Neuronal stem cell (in vitro differentiated cells): ENCODE measurements at regions not wholly inside any gene's neighbourhood (a gene's known extent, or its start where the extent isn't known, plus 50 kb on each side); places are given as distances from the start of the nearest gene placed in this dataset.

Experiments
- DNase-seq: peaks from one replicate; pipeline ENCODE4 v3.0.0-alpha.2; 2013; ENCODE audit warnings: low spot score
- H2AFZ ChIP-seq: one replicate; pipeline ENCODE4 v1.6.1; 2013; ENCODE audit warnings: mild to moderate bottlenecking, low read length, inconsistent platforms
- H2AK5ac ChIP-seq: 2 replicates; pipeline ENCODE4 v1.6.1; 2013; ENCODE audit warnings: low read depth, mild to moderate bottlenecking, inconsistent platforms, low read length, moderate library complexity, mixed read lengths
- H2BK120ac ChIP-seq: 2 replicates; pipeline ENCODE4 v1.6.1; 2013; ENCODE audit warnings: low read depth, mild to moderate bottlenecking, inconsistent platforms, low read length, moderate library complexity, mixed read lengths
- H2BK12ac ChIP-seq: one replicate; pipeline ENCODE4 v1.6.1; 2013; ENCODE audit warnings: low read length, inconsistent platforms
- H2BK15ac ChIP-seq: 2 replicates; pipeline ENCODE4 v1.6.1; 2013; ENCODE audit warnings: mild to moderate bottlenecking, low read length, inconsistent platforms, mixed read lengths
- H2BK5ac ChIP-seq: one replicate; pipeline ENCODE4 v1.6.1; 2013; ENCODE audit warnings: inconsistent platforms, mild to moderate bottlenecking, low read length, moderate library complexity
- H3K14ac ChIP-seq: one replicate; pipeline ENCODE4 v1.6.1; 2013; ENCODE audit warnings: low read length, inconsistent platforms
- H3K18ac ChIP-seq: 2 replicates; pipeline ENCODE4 v1.6.1; 2013; ENCODE audit warnings: low read length, inconsistent platforms
- H3K23ac ChIP-seq: 2 replicates; pipeline ENCODE4 v1.6.1; 2013; ENCODE audit warnings: low read depth, mild to moderate bottlenecking, mixed read lengths, low read length, inconsistent platforms; ENCODE audit not compliant: poor library complexity
- H3K27ac ChIP-seq: replicated peaks from 3 replicates; pipeline ENCODE4 v1.5.1; 2013; ENCODE audit warnings: low read length, inconsistent platforms
- H3K27me3 ChIP-seq, 3 experiments: 2 replicates each; pipeline ENCODE4 v1.6.1; 2013; ENCODE audit warnings: low read length in 3 of 3, mild to moderate bottlenecking in 2 of 3, inconsistent platforms in 1 of 3, low read depth in 1 of 3, mixed read lengths in 1 of 3, moderate library complexity in 1 of 3; ENCODE audit not compliant: control insufficient read depth in 3 of 3, insufficient read depth in 3 of 3
- H3K36me3 ChIP-seq, 2 donors: replicated peaks in 1 of 2; 2 replicates each; pipeline ENCODE4 v1.6.1; 2013; ENCODE audit warnings: low read length in 2 of 2; ENCODE audit not compliant: control insufficient read depth in 2 of 2, insufficient read depth in 2 of 2
- H3K4ac ChIP-seq: 2 replicates; pipeline ENCODE4 v1.6.1; 2013; ENCODE audit warnings: inconsistent platforms, mild to moderate bottlenecking, low read length, moderate library complexity
- H3K4me1 ChIP-seq, 2 donors: 1 replicate in 1 of 2; 2 replicates in 1 of 2; pipeline ENCODE4 v1.6.1; 2013; ENCODE audit warnings: low read length in 2 of 2, low read depth in 1 of 2; ENCODE audit not compliant: control insufficient read depth in 2 of 2, insufficient read depth in 1 of 2
- H3K4me2 ChIP-seq: one replicate; pipeline ENCODE4 v1.6.1; 2013; ENCODE audit warnings: mild to moderate bottlenecking, low read length, inconsistent platforms; ENCODE audit not compliant: insufficient read depth, poor library complexity, severe bottlenecking
- H3K4me3 ChIP-seq, 2 donors: 2 replicates each; pipeline ENCODE4 v1.5.1; 2013; ENCODE audit warnings: low read length in 2 of 2, mild to moderate bottlenecking in 2 of 2, inconsistent platforms in 1 of 2, moderate library complexity in 1 of 2
- H3K79me1 ChIP-seq: one replicate; pipeline ENCODE4 v1.6.1; 2013; ENCODE audit warnings: low read depth, mild to moderate bottlenecking, inconsistent platforms, low read length, moderate library complexity
- H3K9ac ChIP-seq: one replicate; pipeline ENCODE4 v1.6.1; 2013; ENCODE audit warnings: mild to moderate bottlenecking, low read depth, low read length, inconsistent platforms; ENCODE audit not compliant: poor library complexity
- H3K9me3 ChIP-seq, 2 donors: replicated peaks in 1 of 2; 2 replicates each; pipeline versions ENCODE3 to v1.6.1; 2013; ENCODE audit warnings: low read length in 2 of 2, mild to moderate bottlenecking in 2 of 2, inconsistent platforms in 1 of 2, low read depth in 1 of 2, mixed read lengths in 1 of 2, moderate library complexity in 1 of 2; ENCODE audit not compliant: control insufficient read depth in 2 of 2, insufficient read depth in 1 of 2
- H4K8ac ChIP-seq: one replicate; pipeline ENCODE4 v1.6.1; 2013; ENCODE audit warnings: low read depth, mild to moderate bottlenecking, inconsistent platforms, low read length, moderate library complexity
- H4K91ac ChIP-seq: one replicate; pipeline ENCODE4 v1.6.1; 2013; ENCODE audit warnings: low read length, low read depth, mild to moderate bottlenecking, inconsistent platforms; ENCODE audit not compliant: poor library complexity
- WGBS, 2 donors: extraction: QIAGEN DNeasy Blood & Tissue Kit; methylation state at CpG; one replicate each; pipeline ENCODE4 v1.1.7; 2013; ENCODE audit warnings: missing lambda C conversion rate in 2 of 2, mixed read lengths in 1 of 2; ENCODE audit not compliant: insufficient read length in 2 of 2, insufficient replicate concordance in 1 of 2; ENCODE audit errors: extremely low coverage in 2 of 2; 5-methylcytosine and 5-hydroxymethylcytosine counted together

DNA sequence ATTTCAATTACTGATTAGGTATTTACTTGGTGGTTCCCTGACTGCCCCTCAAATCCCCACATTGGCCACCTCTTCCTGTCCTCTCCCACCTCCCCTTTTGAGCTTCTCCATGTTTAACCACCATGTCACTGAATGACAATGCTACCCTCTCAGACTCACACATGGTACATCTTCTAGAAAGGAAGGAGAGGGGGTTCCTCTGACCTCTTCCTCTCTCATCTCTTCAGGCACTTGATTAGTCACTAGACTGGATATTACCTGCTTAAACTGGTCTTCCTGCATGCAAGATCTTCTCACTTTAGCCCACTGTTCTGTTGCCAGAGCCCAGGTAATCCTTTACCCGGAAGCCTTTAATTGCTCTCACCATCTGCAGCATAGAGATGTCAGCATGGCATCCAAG is 64.9 kb downstream of the DIPK2A start:
- H2BK120ac ChIP-seq = no peak overlapping the region
- DNase-seq = no peak
- no peak overlapping the region for H3K18ac ChIP-seq
- no peaks in the 10 kb centered on the region for H3K27me3 ChIP-seq
- H4K91ac ChIP-seq = no peak overlapping the region
- no peak overlapping the region for H2BK15ac ChIP-seq
- H3K9ac ChIP-seq = no peak overlapping the region
- H3K4me3 ChIP-seq = no peak overlapping the region
- H3K4me1 ChIP-seq = no peaks in the 10 kb centered on the region
- no peak overlapping the region for H2AFZ ChIP-seq
- no peak overlapping the region for H2BK5ac ChIP-seq
- H4K8ac ChIP-seq = no peak overlapping the region
- H3K14ac ChIP-seq = no peak overlapping the region
- no peak overlapping the region for H3K4me2 ChIP-seq
- no peaks in the 10 kb centered on the region for H3K36me3 ChIP-seq
- no peak overlapping the region for H2AK5ac ChIP-seq
- H3K4ac ChIP-seq = no peak overlapping the region
- H2BK12ac ChIP-seq = peak overlapping the region; percentile 54
- no CpG with 5 or more reads among the region's 1 CpG for WGBS, 2 donors
- H3K27ac ChIP-seq = no peak overlapping the region
- no peaks in the 10 kb centered on the region for H3K79me1 ChIP-seq
- peaks cover 0 to 2% of the 10 kb centered on the region in 2 donors for H3K9me3 ChIP-seq
- no peak overlapping the region for H3K23ac ChIP-seq

DNA sequence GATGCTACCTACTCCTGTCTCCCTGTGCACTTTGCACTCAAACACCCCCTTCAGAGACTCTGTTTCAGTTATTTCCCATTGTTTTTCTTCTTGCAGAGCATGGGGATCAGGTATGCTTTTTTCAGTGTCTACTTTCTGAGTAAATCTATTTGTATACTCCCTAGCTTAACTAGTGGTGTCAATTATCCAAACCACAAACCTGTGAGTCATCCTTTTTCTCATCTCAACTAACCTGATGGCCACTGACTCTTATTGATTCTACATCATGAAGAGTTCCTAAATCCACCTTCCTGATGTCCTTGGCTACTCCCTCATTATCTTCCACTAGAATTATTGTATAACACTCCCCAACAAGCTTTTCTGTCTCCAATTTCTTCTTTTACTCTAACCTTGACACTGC is 68.0 kb downstream of the DIPK2A start:
- Histone ChIP-seq H4K91ac (no peak overlapping the region), H3K4me3 (no peak overlapping the region), H3K27ac (no peak overlapping the region), H2BK12ac (no peak overlapping the region), H3K4ac (no peak overlapping the region), H3K23ac (no peak overlapping the region), H3K9me3 (peaks cover 0 to 2% of the 10 kb centered on the region in 2 donors), H3K9ac (no peak overlapping the region), H2AFZ (no peak overlapping the region), H2BK5ac (no peak overlapping the region), H2BK120ac (no peak overlapping the region), H3K4me1 (no peaks in the 10 kb centered on the region), H2AK5ac (no peak overlapping the region), H3K36me3 (no peaks in the 10 kb centered on the region), H3K27me3 (no peaks in the 10 kb centered on the region), H3K14ac (no peak overlapping the region), H3K18ac (no peak overlapping the region), H3K4me2 (no peak overlapping the region), H3K79me1 (no peaks in the 10 kb centered on the region), H2BK15ac (no peak overlapping the region), H4K8ac (no peak overlapping the region)
- no peak for DNase-seq

DNA sequence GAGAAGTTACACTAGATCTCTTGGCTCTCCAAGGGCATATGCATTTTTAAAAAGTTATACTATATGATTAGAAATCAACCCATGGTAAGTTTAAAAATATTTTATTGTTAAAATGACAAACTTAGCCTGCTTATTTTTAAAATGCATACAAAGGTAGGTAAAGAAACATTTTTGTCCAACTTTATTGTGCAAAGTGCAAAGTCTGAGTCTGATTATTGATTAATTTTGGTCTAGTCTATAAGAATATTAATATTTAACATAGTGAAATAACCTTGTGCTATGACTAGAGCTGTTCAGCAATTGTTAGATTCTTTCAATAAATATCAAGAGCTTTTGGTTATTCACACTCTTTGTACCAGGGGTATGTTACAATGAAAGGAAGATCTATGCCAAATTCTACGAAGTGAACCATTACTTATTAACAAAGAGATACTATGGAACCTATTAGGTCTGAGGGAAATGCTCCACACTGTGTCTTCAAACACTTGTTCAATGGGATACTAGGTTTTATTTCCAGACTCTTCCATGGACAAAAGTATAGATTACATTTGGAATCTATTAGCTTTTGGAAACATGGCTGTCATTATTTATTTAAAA is 70.4 kb downstream of the DIPK2A start:
- no peaks in the 10 kb centered on the region for H3K9me3 ChIP-seq
- WGBS, 2 donors = no CpG with 5 or more reads among the region's 1 CpG
- no peak overlapping the region for H3K4ac ChIP-seq
- no peaks in the 10 kb centered on the region for H3K27me3 ChIP-seq
- H3K27ac ChIP-seq = no peak overlapping the region
- H3K4me2 ChIP-seq = no peak overlapping the region
- H3K9ac ChIP-seq = no peak overlapping the region
- H2BK120ac ChIP-seq = no peak overlapping the region
- no peak overlapping the region for H3K14ac ChIP-seq
- H3K23ac ChIP-seq = no peak overlapping the region
- H3K18ac ChIP-seq = no peak overlapping the region
- H2BK12ac ChIP-seq = no peak overlapping the region
- no peaks in the 10 kb centered on the region for H3K79me1 ChIP-seq
- H3K4me1 ChIP-seq = no peaks in the 10 kb centered on the region
- no peak for DNase-seq
- no peak overlapping the region for H2BK15ac ChIP-seq
- H2BK5ac ChIP-seq = no peak overlapping the region
- H3K4me3 ChIP-seq = no peak overlapping the region
- no peak overlapping the region for H2AFZ ChIP-seq
- H4K8ac ChIP-seq = no peak overlapping the region
- no peak overlapping the region for H4K91ac ChIP-seq
- H3K36me3 ChIP-seq = no peaks in the 10 kb centered on the region
- no peak overlapping the region for H2AK5ac ChIP-seq

DNA sequence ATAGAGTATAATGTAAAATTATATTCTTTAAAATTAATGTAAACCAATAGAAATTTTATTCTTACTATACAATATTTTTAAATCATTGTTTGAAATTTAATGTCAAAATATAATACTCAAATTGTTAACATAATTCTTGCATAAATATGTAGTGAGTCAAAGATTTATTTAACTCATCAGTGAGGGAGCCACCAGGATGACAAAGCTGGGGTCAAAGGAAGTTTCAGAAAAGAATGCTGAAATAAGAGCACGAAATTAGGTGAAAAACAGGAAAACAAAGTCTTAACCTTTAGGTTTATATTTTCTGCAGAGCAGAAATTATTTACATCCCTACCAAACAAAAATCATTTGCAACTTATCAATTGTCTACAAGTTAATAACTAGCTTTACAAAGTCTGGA is 74.1 kb downstream of the DIPK2A start:
- Histone ChIP-seq H2BK5ac (no peak overlapping the region), H2BK12ac (no peak overlapping the region), H2AK5ac (no peak overlapping the region), H3K18ac (no peak overlapping the region), H3K9me3 (no peaks in the 10 kb centered on the region), H3K27ac (no peak overlapping the region), H3K79me1 (no peaks in the 10 kb centered on the region), H3K27me3 (no peaks in the 10 kb centered on the region), H2BK120ac (no peak overlapping the region), H3K4me2 (no peak overlapping the region), H3K23ac (no peak overlapping the region), H3K4me3 (no peak overlapping the region), H2BK15ac (no peak overlapping the region), H3K14ac (no peak overlapping the region), H2AFZ (no peak overlapping the region), H3K36me3 (no peaks in the 10 kb centered on the region), H3K4me1 (no peaks in the 10 kb centered on the region), H3K4ac (no peak overlapping the region), H4K8ac (no peak overlapping the region), H4K91ac (no peak overlapping the region), H3K9ac (no peak overlapping the region)
- no peak for DNase-seq
- no CpG with 5 or more reads among the region's 1 CpG for WGBS, 2 donors
